ENCODE measurements at regions not wholly inside any gene's neighbourhood (a gene's known extent, or its start where the extent isn't known, plus 50 kb on each side); places are given as distances from the start of the nearest gene placed in this dataset.

GRCh38 chr9:95822583-95823431 is 52.7 kb upstream of the ERCC6L2 start:
- TF ChIP-seq, protein P1, sequence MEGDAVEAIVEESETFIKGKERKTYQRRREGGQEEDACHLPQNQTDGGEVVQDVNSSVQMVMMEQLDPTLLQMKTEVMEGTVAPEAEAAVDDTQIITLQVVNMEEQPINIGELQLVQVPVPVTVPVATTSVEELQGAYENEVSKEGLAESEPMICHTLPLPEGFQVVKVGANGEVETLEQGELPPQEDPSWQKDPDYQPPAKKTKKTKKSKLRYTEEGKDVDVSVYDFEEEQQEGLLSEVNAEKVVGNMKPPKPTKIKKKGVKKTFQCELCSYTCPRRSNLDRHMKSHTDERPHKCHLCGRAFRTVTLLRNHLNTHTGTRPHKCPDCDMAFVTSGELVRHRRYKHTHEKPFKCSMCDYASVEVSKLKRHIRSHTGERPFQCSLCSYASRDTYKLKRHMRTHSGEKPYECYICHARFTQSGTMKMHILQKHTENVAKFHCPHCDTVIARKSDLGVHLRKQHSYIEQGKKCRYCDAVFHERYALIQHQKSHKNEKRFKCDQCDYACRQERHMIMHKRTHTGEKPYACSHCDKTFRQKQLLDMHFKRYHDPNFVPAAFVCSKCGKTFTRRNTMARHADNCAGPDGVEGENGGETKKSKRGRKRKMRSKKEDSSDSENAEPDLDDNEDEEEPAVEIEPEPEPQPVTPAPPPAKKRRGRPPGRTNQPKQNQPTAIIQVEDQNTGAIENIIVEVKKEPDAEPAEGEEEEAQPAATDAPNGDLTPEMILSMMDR (IDR thresholded peaks at IDR 0.05; ENCODE audit: low read depth, low read length), result no peak
- H3K4me3 ChIP-seq (replicated peaks in 1 of 2; ENCODE audit: low read depth in 2 of 2, low read length in 2 of 2), result no peak overlapping the region
- peak; percentile 82 to 85 for DNase-seq (ENCODE audit: low read depth in 2 of 2)

GRCh38 chr9:95822015-95822414 is 53.5 kb upstream of the ERCC6L2 start:
- no peak overlapping the region for H3K4me3 ChIP-seq (replicated peaks in 1 of 2; ENCODE audit: low read depth in 2 of 2, low read length in 2 of 2)
- no peak for DNase-seq (ENCODE audit: low read depth in 2 of 2)
- TF ChIP-seq, protein P1 (IDR thresholded peaks at IDR 0.05; ENCODE audit: low read depth, low read length), result no peak

DNA sequence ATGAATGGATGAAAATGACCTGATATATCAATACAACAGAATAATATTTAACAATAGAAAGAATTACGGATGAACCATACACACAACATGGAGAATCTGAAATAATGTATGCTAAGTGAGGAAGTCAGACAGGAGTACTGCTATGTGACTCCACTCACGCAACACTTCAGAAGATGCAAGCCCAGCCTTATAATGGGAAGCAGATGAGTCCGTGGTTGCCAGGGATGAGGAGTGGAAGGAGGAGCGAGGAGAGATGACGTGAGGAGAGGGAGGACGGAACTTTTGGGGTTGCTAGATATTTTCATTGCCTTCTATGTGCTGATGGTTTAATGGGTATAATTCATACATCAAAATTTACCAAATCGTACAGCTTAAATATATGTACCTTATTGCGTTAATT is 55.4 kb upstream of the ERCC6L2 start:
- no peak overlapping the region for H3K4me3 ChIP-seq (replicated peaks in 1 of 2; ENCODE audit: low read depth in 2 of 2, low read length in 2 of 2)
- TF ChIP-seq, protein P1 (IDR thresholded peaks at IDR 0.05; ENCODE audit: low read depth, low read length), result no peak
- no peak for DNase-seq (ENCODE audit: low read depth in 2 of 2)

GRCh38 chr9:95819636-95820035 is 55.9 kb upstream of the ERCC6L2 start:
- no peak for DNase-seq (ENCODE audit: low read depth in 2 of 2)
- TF ChIP-seq, protein P1 (IDR thresholded peaks at IDR 0.05; ENCODE audit: low read depth, low read length), result no peak
- no peak overlapping the region for H3K4me3 ChIP-seq (replicated peaks in 1 of 2; ENCODE audit: low read depth in 2 of 2, low read length in 2 of 2)

- no peak overlapping the region for H3K4me3 ChIP-seq (replicated peaks in 1 of 2; ENCODE audit: low read depth in 2 of 2, low read length in 2 of 2)
- no peak for DNase-seq (ENCODE audit: low read depth in 2 of 2)
- TF ChIP-seq, protein P1 (IDR thresholded peaks at IDR 0.05; ENCODE audit: low read depth, low read length), result no peak
Measured at GRCh38 chr9:95817205-95817604, 58.3 kb upstream of the ERCC6L2 start.

- TF ChIP-seq, protein P1 (IDR thresholded peaks at IDR 0.05; ENCODE audit: low read depth, low read length), result no peak
- no peak overlapping the region for H3K4me3 ChIP-seq (replicated peaks in 1 of 2; ENCODE audit: low read depth in 2 of 2, low read length in 2 of 2)
- DNase-seq (ENCODE audit: low read depth in 2 of 2), result peak in 1 of 2 donors; percentile 35
Measured at GRCh38 chr9:95816716-95817115, 58.8 kb upstream of the ERCC6L2 start.

All from cardiac fibroblast (primary cell).